GM18858 (cell line): ENCODE measurements at regions not wholly inside any gene's neighbourhood (a gene's known extent, or its start where the extent isn't known, plus 50 kb on each side); places are given as distances from the start of the nearest gene placed in this dataset.

Experiments used
- ATAC-seq: cut with Tn5 transposase; IDR thresholded peaks from one replicate; pipeline ENCODE4 v1.9.1; 2021; ENCODE audit not compliant: unreplicated experiment

GRCh38 chr5:105565531-105565930, 2002.9 kb upstream of the NUDT12 start:
- no peak for ATAC-seq

DNA sequence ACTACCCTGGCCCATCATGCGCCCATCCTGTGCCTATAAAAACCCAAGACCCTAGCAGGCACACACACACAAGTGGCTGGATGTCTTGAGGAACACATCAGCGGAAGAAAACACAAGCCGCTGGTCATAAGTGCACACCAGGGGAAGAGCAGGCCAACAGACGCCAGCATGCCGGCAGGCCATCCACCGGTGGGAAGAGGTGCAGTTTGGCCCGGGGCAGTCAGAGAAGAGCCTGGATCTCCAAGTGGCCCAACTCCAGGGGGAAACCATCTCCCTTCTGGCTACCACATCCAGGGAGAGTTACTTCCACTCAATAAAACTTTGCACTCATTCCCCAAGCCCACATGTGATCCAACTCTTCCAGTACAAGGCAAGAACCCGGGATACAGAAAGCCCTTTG, 2001.3 kb upstream of the NUDT12 start:
- ATAC-seq, result no peak

GRCh38 chr5:105554568-105555169, 1992.1 kb upstream of the NUDT12 start:
- no peak for ATAC-seq

GRCh38 chr5:105544300-105544699, 1981.7 kb upstream of the NUDT12 start:
- no peak for ATAC-seq

DNA sequence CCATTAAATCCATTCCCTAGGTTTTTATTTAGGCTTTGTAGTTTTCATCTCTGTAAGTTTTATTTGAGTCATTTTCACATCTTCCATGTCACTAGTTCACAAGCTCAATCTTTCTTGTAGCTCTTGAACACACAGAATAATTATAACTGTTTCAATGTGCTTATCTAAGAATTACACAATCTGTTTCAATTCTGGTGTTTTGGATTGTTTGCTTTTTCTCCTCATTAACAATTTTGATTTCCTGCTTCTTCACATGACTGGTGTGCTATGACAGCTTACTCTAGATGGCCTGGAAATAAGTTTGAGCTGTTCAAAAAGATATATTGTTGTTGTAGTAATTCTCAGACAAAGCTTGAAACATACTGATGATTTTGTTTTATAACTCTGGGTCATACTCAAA, 1974.1 kb upstream of the NUDT12 start:
- no peak for ATAC-seq

DNA sequence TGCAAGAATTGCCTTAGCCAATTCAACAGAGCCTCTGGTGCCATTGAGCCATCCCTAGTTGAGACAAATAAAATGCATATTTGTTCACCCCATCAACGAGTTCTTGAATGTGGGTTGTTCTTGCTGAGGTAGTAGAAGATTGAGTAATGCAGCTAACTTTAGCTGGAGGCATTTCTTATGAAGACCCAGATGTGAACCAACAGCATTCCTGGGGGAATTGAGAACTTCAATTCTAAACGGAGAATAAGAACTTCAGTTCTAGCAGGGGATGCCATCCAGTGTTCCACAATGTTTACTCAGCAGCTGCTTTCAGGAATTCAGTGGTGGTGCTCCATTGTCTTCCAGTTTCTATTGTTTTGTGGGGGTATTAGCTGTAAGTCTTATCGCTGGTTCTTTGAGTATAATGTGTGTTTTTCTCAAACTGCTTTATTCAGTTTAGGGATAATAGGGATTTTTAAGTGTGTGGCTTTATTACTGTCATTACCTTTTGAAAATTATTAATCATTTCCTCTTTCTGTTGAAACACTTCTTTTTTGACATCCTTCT, 1968.2 kb upstream of the NUDT12 start:
- ATAC-seq, result no peak

DNA sequence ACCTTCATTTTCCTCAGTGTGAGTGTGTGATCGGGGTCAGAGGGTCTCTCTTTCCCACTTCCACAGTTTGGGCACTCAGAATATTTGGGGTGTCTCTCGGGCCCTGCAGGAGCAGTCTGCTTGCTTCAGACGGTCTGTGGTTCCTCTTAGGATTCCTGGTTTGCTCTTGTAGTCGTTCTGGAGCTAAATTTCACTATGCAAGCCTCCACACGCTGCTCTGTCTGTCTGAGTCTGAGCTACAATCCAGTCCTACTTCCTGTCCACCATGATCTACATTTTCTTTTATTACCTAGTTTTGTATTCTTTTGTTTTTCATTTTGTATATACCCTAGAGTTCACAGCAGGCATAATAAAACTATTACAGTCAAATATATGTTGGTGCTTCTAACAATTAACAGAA, 1967.3 kb upstream of the NUDT12 start:
- no peak for ATAC-seq

DNA sequence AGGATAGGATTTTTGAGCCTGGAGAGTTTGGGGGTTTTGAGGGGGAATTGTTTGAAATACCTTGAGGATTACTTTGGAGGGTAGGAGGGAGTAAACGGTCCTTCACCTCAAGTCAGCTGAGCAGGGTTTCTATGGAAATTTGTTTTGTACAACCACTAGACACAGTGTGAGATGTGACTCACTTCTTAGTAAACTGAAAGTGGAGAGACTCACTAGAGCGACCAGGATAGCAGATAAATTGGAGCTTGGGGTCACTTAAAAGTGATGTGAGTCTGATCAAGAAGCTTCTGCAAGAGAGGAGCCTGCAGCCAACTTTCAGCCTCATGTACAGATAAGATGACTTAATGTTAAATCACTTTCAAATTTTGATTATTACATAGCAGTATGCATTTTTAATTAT, 1945.9 kb upstream of the NUDT12 start:
- ATAC-seq, result no peak

DNA sequence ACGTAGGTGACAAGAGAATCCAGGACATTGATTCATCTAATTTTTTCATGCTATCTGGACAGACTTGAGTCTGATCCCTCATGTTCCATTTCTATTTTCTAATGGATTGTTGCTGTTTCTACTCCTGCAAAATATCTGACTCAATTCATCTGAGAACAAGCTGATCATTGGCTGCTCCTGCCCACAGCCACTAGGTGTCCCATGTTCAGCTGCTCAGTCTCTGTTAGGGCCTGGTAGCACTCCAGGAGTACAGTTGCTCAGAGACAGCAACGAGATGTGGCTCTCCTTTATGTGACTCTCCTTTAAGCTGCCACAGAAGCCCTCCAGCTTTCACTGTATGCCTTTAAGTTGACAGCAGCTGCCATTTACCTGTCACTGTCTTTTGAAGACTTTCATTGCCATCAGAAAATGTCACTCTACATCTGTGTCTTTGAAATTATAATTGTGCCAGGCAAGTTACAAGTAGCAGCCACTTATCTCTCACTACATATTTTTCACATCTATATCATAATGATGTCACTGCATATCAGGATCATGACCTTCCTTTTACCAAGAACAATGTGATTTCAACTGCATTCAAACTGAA, 1944.2 kb upstream of the NUDT12 start:
- ATAC-seq, result no peak

DNA sequence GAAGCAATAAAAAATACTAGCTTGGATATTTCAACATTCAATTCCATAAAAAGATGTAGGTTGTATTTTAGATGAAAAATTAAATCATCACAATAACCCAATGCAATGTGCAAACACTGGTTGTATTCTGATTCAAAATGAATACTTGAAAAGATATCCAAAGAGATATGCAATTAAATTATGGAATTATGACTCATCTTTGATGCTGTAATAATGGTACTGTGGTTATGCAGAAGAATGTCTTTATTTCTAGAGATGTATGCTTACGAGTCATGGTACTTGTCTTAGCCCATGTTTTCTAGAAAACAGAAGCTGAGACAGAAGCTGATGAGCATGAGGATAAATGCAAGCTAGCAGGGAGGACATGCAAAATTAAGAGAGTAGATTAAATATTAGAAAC, 1941.4 kb upstream of the NUDT12 start:
- ATAC-seq, result no peak

DNA sequence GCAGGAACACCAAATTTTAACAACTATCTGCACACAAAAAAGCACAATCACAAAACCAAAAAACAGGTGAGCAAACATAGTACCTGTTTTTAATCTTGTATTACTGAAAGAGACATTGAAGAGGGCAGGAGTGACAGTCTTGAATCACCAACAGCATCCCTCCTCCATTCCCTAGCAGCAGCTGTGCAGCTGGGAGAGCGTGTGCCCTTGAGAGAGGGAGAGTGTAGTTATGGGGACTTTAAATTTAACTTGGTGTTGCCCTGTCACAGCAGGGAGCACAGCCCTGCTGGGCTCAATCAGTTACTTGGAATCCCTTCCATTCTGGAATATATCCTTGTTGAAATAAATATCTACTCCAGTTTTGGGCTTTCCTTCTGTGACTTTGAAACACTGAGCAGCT, 1938.7 kb upstream of the NUDT12 start:
- ATAC-seq, result no peak

- ATAC-seq, result no peak
Measured at GRCh38 chr5:105475401-105475800, 1912.8 kb upstream of the NUDT12 start.

DNA sequence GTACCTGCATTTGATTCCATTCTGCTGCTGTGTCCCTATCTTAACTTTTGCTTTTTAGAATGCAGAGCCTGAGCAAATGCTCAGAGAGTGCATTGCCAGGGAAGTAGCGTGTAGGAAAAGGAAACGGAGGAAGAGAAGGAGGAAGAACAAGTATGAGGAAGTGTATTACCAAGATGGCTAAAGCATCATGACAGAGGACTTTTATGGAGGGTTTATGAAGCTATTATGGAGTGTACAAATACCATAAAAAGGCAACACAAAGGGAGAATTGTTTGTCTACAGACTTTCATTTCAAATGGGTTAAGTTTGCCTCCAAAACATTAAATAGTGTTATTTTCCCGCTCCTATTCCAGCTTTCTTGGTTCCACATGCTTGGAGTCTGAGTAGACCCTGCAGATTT, 1899.8 kb upstream of the NUDT12 start:
- no peak for ATAC-seq

DNA sequence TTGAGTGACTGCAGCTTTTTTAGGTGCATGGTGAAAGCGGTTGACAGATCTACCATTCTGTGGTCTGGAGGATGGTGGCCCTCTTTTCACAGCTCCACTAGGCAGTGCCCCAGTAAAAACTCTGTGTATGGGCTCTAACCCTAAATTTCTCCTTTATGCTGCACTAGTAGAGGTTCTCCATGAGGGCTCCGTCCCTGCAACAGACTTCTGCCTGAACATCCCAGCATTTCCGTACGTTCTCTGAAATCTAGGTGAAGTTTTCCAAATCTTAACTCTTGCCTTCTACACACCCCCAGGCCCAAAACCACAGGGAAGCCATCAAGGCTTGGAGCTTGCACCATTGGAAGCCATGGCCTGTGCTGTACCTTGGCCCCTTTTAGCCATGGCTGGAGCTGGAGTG, 1898.1 kb upstream of the NUDT12 start:
- ATAC-seq, result no peak

DNA sequence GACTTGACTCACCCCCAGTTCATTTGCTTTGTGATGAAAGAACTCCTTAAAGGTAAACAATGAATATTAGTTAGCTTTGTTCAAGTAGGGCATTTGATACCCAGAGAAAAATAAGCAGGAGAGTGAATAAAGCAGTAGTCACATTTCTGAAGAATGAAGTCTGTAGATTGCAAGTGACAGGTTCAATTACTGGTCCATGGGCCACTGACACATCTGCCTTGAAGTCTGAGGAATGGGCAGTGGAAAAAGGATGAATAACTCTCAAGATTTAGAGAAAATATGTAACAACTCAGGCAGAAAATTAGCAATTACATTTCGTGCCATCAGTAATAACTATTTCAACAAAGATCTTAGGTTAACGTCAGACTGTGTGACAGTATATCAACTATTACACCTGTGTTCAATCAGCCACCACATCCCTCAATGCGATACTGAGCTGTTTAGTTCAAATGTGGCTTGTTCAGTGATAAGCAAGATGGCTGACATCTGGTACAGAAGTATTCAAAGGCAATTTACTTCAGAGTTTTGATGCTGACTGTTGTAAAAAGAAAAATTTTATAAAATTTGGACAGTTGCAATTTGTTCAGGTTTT, 1890.7 kb upstream of the NUDT12 start:
- no peak for ATAC-seq

GRCh38 chr5:105448271-105448670, 1885.7 kb upstream of the NUDT12 start:
- no peak for ATAC-seq

DNA sequence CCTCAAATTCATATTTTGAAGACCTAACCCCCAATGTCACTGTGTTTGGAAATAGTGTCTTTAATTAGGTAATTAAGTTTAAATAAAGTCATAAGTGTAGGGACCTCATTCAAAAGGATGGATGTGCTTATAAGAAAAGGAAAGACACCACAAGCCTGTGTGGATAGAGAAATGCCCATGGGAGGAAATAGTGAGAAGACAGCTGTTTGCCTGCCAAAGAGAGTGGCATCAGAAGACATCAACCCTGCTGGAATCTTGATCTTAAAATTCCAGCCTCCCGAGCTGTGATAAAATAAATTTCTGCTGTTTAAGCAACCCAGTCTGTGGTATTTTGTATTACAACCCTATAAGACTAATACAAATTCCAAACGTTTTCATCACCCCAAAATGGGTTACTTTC, 1867.9 kb upstream of the NUDT12 start:
- no peak for ATAC-seq

- ATAC-seq, result no peak
Measured at GRCh38 chr5:105428451-105429380, 1866.1 kb upstream of the NUDT12 start.

DNA sequence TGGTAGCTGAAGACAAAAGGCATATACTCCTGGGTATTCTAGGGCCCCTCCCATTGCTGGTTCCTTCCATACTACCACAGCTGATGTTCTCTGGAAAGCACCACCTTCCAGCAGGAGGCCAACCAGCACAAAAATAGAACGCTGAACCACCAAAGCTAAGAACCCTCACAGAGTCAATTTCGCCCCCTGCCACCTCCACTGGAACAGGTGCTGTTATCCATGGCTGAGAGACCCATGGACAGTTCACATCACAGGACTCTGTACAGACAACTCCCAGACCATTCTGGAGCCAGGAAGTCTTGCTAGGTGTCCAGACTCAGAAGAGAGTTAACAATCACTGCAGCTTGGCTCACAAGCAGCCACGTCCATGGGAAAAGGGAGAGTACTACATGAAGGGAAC, 1851.5 kb upstream of the NUDT12 start:
- no peak for ATAC-seq

- ATAC-seq, result no peak
Measured at GRCh38 chr5:105413406-105413990, 1850.9 kb upstream of the NUDT12 start.

- no peak for ATAC-seq
Measured at GRCh38 chr5:105409695-105410094, 1847.1 kb upstream of the NUDT12 start.
